ENCODE measurements at regions not wholly inside any gene's neighbourhood (a gene's known extent, or its start where the extent isn't known, plus 50 kb on each side); places are given as distances from the start of the nearest gene placed in this dataset.
"Not testable (repeated sequence)": the region's sequence is repeated elsewhere in the genome, so short reads cannot be mapped to it uniquely, and the experiment has no call there.

DNA sequence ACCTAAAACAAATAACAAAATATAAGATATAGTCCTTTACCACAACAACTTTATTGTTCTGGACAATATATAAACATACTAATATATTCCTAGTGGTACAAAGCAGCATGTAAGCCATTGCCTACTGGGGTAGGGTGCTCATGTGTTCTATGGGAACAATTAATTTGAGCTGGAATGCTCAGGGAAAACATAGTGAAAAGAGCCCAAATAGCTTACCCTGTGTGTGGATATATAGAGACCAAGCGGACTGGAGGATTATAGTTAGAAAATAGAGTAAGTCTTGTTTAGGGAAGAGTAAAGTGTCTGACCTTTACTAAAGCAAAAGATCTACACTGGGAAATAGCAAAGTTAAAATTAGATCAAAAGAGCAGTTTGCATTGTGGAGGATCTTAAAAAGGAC lies 64.8 kb downstream of the MAD2L1 start:
- Histone ChIP-seq H3K79me2 (replicated peaks; ENCODE audit: insufficient read depth, low read length) (no peaks in the 10 kb centered on the region), H3K9me2 (ENCODE audit: insufficient read depth, low read length) (no peaks in the 10 kb centered on the region), H3K27ac (ENCODE audit: low read length) (no peak overlapping the region), H3K36me3 (ENCODE audit: insufficient read depth, low read length) (no peaks in the 10 kb centered on the region), H4K20me1 (ENCODE audit: insufficient read depth) (no peaks in the 10 kb centered on the region), H2AFZ (ENCODE audit: low read depth, low read length) (no peak overlapping the region), H3K9ac (ENCODE audit: low read length) (no peak overlapping the region), H3F3A (ENCODE audit: insufficient read depth, low read length, poor library complexity, severe bottlenecking) (no peaks in the 10 kb centered on the region), H3K4me3 (ENCODE audit: low read length) (no peak overlapping the region), H3K27me3 (ENCODE audit: insufficient read depth, low read depth, low read length) (no peaks in the 10 kb centered on the region), H3K4me2 (ENCODE audit: low read length) (no peak overlapping the region), H3K9me3 (ENCODE audit: low read length) (no peaks in the 10 kb centered on the region)
- TF ChIP-seq, protein P1, sequence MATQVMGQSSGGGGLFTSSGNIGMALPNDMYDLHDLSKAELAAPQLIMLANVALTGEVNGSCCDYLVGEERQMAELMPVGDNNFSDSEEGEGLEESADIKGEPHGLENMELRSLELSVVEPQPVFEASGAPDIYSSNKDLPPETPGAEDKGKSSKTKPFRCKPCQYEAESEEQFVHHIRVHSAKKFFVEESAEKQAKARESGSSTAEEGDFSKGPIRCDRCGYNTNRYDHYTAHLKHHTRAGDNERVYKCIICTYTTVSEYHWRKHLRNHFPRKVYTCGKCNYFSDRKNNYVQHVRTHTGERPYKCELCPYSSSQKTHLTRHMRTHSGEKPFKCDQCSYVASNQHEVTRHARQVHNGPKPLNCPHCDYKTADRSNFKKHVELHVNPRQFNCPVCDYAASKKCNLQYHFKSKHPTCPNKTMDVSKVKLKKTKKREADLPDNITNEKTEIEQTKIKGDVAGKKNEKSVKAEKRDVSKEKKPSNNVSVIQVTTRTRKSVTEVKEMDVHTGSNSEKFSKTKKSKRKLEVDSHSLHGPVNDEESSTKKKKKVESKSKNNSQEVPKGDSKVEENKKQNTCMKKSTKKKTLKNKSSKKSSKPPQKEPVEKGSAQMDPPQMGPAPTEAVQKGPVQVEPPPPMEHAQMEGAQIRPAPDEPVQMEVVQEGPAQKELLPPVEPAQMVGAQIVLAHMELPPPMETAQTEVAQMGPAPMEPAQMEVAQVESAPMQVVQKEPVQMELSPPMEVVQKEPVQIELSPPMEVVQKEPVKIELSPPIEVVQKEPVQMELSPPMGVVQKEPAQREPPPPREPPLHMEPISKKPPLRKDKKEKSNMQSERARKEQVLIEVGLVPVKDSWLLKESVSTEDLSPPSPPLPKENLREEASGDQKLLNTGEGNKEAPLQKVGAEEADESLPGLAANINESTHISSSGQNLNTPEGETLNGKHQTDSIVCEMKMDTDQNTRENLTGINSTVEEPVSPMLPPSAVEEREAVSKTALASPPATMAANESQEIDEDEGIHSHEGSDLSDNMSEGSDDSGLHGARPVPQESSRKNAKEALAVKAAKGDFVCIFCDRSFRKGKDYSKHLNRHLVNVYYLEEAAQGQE (IDR thresholded peaks at IDR 0.05; ENCODE audit: borderline replicate concordance), result no peak
- TF ChIP-seq POLR2AphosphoS5 (IDR thresholded peaks at IDR 0.05), result no peak
- TF ChIP-seq RAD21 (conservative IDR thresholded peaks at IDR 0.05), result no peak
- TF ChIP-seq, protein P2, sequence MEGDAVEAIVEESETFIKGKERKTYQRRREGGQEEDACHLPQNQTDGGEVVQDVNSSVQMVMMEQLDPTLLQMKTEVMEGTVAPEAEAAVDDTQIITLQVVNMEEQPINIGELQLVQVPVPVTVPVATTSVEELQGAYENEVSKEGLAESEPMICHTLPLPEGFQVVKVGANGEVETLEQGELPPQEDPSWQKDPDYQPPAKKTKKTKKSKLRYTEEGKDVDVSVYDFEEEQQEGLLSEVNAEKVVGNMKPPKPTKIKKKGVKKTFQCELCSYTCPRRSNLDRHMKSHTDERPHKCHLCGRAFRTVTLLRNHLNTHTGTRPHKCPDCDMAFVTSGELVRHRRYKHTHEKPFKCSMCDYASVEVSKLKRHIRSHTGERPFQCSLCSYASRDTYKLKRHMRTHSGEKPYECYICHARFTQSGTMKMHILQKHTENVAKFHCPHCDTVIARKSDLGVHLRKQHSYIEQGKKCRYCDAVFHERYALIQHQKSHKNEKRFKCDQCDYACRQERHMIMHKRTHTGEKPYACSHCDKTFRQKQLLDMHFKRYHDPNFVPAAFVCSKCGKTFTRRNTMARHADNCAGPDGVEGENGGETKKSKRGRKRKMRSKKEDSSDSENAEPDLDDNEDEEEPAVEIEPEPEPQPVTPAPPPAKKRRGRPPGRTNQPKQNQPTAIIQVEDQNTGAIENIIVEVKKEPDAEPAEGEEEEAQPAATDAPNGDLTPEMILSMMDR (IDR thresholded peaks at IDR 0.05; ENCODE audit: poor library complexity, severe bottlenecking), result no peak
- no peak for TF ChIP-seq MXI1 (conservative IDR thresholded peaks at IDR 0.05; ENCODE audit: poor library complexity, severe bottlenecking)
- no peak for TF ChIP-seq SMC3 (conservative IDR thresholded peaks at IDR 0.05; ENCODE audit: poor library complexity)
- TF ChIP-seq EP300 (conservative IDR thresholded peaks at IDR 0.05; ENCODE audit: poor library complexity, severe bottlenecking), result no peak
- TF ChIP-seq EZH2 (IDR thresholded peaks at IDR 0.05; ENCODE audit: borderline replicate concordance, insufficient read depth, low read length, poor library complexity, severe bottlenecking), result no peak
- no peak for TF ChIP-seq TAF1 (IDR thresholded peaks at IDR 0.05; ENCODE audit: low read depth)

DNA sequence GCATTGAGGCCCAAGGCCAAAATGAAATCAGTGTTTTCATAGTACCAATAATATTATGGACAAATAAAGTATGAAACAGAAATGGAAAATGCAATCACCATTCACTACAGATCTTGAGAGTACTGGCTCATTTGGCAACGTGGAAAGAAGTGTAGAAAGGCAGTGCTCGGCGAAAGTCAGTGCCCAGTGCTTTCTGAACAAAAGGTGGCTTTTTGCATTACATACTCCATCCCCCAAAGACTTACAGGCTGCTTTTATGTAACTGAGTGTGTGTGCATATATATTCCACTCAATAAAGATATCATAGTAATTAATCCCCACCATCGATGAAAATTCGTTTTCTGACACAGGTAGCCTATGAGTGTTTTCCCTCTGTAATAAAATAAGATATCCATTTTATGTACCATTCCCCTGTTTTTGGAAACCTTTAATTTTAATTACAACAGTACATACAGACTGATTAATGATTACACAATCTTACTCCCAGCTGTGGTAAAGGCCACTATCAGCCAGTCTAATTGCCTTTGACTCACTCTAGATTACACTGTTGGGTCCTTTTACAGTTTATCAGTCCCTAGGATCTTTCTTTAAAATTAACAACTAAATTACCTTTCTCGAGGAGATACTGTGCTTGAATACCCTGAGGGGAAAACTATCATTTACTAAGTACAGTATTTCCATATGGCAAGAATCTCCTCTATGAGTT lies 65.9 kb downstream of the MAD2L1 start:
- Histone ChIP-seq H3K79me2 (replicated peaks; ENCODE audit: insufficient read depth, low read length) (no peaks in the 10 kb centered on the region), H3K9ac (ENCODE audit: low read length) (no peak overlapping the region), H3K36me3 (ENCODE audit: insufficient read depth, low read length) (no peaks in the 10 kb centered on the region), H3K9me2 (ENCODE audit: insufficient read depth, low read length) (no peaks in the 10 kb centered on the region), H3K4me3 (ENCODE audit: low read length) (no peak overlapping the region), H3K27ac (ENCODE audit: low read length) (no peak overlapping the region), H3K9me3 (ENCODE audit: low read length) (no peaks in the 10 kb centered on the region), H3F3A (ENCODE audit: insufficient read depth, low read length, poor library complexity, severe bottlenecking) (no peaks in the 10 kb centered on the region), H3K27me3 (ENCODE audit: insufficient read depth, low read depth, low read length) (no peaks in the 10 kb centered on the region), H4K20me1 (ENCODE audit: insufficient read depth) (no peaks in the 10 kb centered on the region), H2AFZ (ENCODE audit: low read depth, low read length) (no peak overlapping the region), H3K4me2 (ENCODE audit: low read length) (no peak overlapping the region)
- TF ChIP-seq, protein P1 (IDR thresholded peaks at IDR 0.05; ENCODE audit: borderline replicate concordance), result no peak
- no peak for TF ChIP-seq SMC3 (conservative IDR thresholded peaks at IDR 0.05; ENCODE audit: poor library complexity)
- TF ChIP-seq EZH2 (IDR thresholded peaks at IDR 0.05; ENCODE audit: borderline replicate concordance, insufficient read depth, low read length, poor library complexity, severe bottlenecking), result no peak
- no peak for TF ChIP-seq EP300 (conservative IDR thresholded peaks at IDR 0.05; ENCODE audit: poor library complexity, severe bottlenecking)
- no peak for TF ChIP-seq POLR2AphosphoS5 (IDR thresholded peaks at IDR 0.05)
- TF ChIP-seq MXI1 (conservative IDR thresholded peaks at IDR 0.05; ENCODE audit: poor library complexity, severe bottlenecking), result no peak
- TF ChIP-seq TAF1 (IDR thresholded peaks at IDR 0.05; ENCODE audit: low read depth), result no peak
- TF ChIP-seq RAD21 (conservative IDR thresholded peaks at IDR 0.05), result no peak

DNA sequence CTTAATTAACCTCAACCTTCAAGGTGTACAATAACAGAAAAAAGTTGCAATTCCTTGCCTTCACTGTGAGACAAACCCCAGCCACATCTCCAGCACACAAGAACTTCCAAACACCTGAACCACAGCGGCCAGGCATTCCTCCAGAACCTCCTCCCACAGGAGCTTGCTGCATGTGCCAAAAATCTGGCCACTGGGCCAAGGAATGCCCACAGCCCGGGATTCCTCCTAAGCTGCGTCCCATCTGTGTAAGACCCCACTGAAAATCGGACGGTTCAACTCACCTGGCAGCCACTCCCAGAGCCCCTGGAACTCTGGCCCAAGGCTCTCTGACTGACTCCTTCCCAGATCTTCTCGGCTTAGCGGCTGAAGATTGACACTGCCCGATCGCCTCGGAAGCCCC lies 70.6 kb downstream of the MAD2L1 start:
- H3K79me2 ChIP-seq (replicated peaks; ENCODE audit: insufficient read depth, low read length); H3K4me2 ChIP-seq (ENCODE audit: low read length); H3F3A ChIP-seq (ENCODE audit: insufficient read depth, low read length, poor library complexity, severe bottlenecking); H3K36me3 ChIP-seq (ENCODE audit: insufficient read depth, low read length); H4K20me1 ChIP-seq (ENCODE audit: insufficient read depth); H3K9me2 ChIP-seq (ENCODE audit: insufficient read depth, low read length); H3K9me3 ChIP-seq (ENCODE audit: low read length); H2AFZ ChIP-seq (ENCODE audit: low read depth, low read length); H3K9ac ChIP-seq (ENCODE audit: low read length); H3K4me3 ChIP-seq (ENCODE audit: low read length); H3K27me3 ChIP-seq (ENCODE audit: insufficient read depth, low read depth, low read length); H3K27ac ChIP-seq (ENCODE audit: low read length): not testable (repeated sequence)

Measured in neural cell (in vitro differentiated cells).